GM13976 (cell line): ENCODE measurements at regions not wholly inside any gene's neighbourhood (a gene's known extent, or its start where the extent isn't known, plus 50 kb on each side); places are given as distances from the start of the nearest gene placed in this dataset.

Source experiments
- DNase-seq: peaks from one replicate; pipeline ENCODE4 v3.0.0; 2012; ENCODE audit warnings: low spot score
- CTCF ChIP-seq: IDR thresholded peaks from 2 replicates; pipeline ENCODE4 v1.5.1; 2012; ENCODE audit warnings: borderline replicate concordance, mild to moderate bottlenecking; ENCODE audit not compliant: insufficient read depth; ENCODE audit errors: extremely low read depth, missing control alignments, control extremely low read depth
- in situ Hi-C: fragments of 300-500 bp; cut with MboI; formaldehyde crosslinking; loops from one replicate; pipeline ENCODE4 v1.12.0; 2022; ENCODE audit warnings: low sequenced_read_pairs, mixed read lengths, inconsistent platforms; ENCODE audit not compliant: unreplicated experiment

- in situ Hi-C loops, result no loop called here
- TF ChIP-seq CTCF, result no peak
- no peak for DNase-seq
Measured at GRCh38 chr4:174105202-174105601, 178.3 kb downstream of the FBXO8 start.

GRCh38 chr4:174100910-174101309, 182.6 kb downstream of the FBXO8 start:
- no peak for DNase-seq
- in situ Hi-C loops, result no loop called here
- no peak for TF ChIP-seq CTCF

- in situ Hi-C loops, result no loop called here
- no peak for DNase-seq
- TF ChIP-seq CTCF, result no peak
Measured at GRCh38 chr4:174099712-174100111, 183.8 kb downstream of the FBXO8 start.

GRCh38 chr4:174096999-174097398, 186.5 kb downstream of the FBXO8 start:
- TF ChIP-seq CTCF, result no peak
- DNase-seq, result no peak
- in situ Hi-C loops, result no loop called here

GRCh38 chr4:174096456-174096855, 187.0 kb downstream of the FBXO8 start:
- TF ChIP-seq CTCF, result no peak
- in situ Hi-C loops, result no loop called here
- DNase-seq, result no peak

DNA sequence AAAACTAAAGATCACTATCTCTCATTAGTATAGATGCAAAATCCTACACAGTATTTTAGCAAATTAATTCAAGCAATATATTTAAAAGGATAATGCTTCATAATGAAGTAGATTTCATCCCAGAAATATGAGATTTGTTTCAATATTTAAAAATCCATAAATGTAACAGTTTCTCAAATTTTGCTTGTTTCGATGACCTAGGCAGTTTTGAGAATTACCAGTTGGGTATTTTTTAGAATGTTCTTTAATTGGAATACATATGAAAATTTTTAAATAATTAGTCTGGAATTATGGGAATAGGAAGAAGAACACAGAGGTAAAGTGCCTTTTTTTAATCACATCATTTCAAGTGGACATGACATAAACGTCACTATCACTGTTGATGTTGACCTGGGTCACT, 192.3 kb downstream of the FBXO8 start:
- TF ChIP-seq CTCF, result no peak
- in situ Hi-C loops, result no loop called here

DNA sequence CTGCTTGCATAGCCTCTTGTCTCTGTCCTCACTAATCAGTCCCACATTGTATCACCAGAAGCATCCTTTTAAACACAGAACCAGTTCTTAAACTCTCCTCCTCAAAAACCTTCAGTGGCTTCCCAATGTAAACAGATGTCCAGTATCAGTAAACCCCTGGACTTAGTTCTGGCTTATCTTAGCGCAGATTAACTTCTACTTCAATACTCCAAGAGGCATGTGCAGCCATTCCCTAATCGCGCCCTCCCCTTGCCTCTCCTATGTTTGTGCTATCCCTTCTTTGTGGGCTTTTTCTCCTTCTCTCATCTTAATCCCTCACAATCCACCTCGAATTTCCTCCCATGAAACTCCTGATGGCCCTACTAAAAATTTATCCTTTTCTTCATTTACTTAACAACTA, 193.8 kb downstream of the FBXO8 start:
- in situ Hi-C loops, result no loop called here
- no peak for DNase-seq
- TF ChIP-seq CTCF, result no peak

More for the DNA sequence above, 192.3 kb downstream of the FBXO8 start:
- no peak for DNase-seq
